DMS153 treated with DMSO at 0.1 percent for 48 hours (cell line): ENCODE measurements at regions not wholly inside any gene's neighbourhood (a gene's known extent, or its start where the extent isn't known, plus 50 kb on each side); places are given as distances from the start of the nearest gene placed in this dataset.
"Not testable (repeated sequence)": the region's sequence is repeated elsewhere in the genome, so short reads cannot be mapped to it uniquely, and the experiment has no call there.

ENCODE experiments used
- DNase-seq: peaks from one replicate; lab custom pipeline; 2025; ENCODE audit not compliant: unreplicated experiment; lab: John Stamatoyannopoulos, UW

DNA sequence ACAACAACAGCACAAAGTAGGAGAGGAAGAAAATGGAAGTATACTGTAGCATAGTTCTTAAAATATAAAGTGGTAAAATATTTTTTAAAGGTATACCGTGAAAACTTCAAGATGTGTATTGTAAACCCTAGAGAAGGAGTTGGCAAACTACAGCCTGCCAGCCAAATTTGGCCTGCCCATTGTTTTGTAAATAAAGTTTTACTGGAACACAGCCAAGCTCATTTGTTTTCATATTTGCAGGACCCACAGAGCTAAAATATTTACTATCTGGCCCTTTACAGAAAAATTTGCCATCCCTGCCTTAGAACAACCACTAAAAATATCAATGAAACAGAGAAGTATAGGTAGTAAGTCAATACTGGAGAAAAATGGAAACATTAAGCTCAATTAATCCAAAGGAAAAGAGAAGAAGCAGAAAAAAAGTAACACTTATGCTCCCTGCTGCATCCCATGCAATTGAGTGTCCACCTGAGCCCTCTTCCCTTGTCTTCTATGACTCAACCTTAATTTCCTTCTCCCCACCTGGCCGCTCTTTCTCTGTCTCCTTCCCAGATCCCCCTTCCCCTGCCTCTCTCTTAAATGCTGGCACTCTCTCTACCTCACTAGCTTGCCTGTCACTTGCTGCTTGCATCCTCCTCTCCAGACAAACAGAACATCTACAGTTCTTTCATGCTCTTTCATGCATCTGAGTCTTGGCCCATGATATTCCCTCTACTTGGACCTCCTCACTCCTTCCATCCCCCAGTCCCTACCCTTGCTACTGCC is 50.6 kb upstream of the FER start:
- DNase-seq, result no peak

DNA sequence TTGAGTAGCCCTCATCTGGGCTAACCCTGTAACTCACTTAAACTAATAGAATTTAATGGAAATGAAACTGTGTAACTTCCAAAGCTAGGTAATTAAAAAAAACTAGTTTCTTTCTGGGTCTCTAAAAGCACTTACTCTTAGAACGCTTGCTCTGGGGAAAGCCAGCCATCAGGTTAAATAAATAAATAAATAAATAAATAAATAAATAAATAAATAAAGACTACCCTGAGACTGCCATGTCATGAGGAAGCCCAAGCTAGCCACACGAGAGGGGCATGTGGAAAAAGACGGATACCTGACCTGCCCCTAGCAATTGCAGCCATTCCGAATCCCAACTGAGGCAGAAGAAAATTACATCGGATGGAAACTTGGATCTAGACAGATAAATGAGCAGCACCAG is 51.3 kb upstream of the FER start:
- DNase-seq, result no peak

DNA sequence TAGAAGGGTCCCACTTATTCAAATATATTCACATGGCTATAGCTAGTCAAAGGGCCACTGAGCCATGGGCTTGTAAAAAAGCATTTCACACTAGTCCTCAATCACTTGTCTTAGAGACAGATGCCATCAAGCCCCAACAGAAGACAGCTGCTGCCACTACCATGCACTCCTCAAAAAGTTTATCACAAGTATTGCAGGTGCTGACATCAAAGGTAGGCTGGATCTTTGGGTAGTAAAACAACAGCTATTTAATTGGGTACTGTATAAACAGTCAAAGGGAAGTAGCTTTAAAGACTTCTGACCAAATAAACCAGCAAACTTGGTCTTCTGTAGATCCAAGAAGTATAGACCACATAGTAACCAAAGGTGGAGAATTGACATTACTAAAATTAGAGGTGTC is 59.2 kb upstream of the FER start:
- DNase-seq, result no peak

GRCh38 chr5:108687595-108688200 is 60.0 kb upstream of the FER start:
- no peak for DNase-seq

DNA sequence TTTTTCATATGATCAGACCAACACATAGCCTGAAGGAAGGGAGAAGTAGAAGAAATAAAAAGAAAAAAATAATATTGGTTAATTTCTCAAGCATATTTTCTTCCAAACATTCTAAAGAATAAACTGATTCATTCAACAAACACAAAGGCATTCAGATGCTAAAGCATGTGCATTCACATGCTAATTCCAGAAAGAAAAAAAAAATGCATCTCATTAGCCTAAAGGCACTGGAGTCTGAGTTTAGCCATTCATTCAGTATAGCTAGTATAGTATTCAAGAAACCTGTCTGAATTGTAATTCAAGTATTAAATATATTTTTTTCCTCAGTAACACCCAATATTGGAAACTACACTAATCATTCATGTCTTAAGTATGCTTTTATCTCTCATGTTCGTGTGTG is 61.0 kb upstream of the FER start:
- DNase-seq, result no peak

- DNase-seq, result not testable (repeated sequence)
Measured at GRCh38 chr5:108685448-108686216, 62.1 kb upstream of the FER start.

- DNase-seq, result peak; percentile 29
Measured at GRCh38 chr5:108681079-108681921, 66.4 kb upstream of the FER start.

DNA sequence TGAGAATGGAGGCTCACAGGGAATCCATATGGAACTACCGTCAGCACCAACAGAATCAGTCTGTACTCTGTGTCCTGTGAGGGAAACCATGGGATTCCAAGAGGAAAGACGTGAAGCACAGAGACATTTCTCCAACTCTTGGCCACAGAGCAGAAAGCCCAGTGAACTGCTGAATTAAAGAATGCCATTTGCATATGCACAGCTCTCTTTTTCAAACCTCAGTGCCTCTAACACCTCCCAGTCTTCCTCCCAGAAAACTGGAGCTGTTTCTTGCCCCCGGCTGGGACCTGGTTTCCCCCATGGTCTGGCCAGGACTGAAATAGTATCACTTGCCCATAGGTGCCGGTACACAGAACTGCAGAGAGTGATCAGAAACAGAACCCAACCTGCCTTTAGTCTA is 69.6 kb upstream of the FER start:
- no peak for DNase-seq

DNA sequence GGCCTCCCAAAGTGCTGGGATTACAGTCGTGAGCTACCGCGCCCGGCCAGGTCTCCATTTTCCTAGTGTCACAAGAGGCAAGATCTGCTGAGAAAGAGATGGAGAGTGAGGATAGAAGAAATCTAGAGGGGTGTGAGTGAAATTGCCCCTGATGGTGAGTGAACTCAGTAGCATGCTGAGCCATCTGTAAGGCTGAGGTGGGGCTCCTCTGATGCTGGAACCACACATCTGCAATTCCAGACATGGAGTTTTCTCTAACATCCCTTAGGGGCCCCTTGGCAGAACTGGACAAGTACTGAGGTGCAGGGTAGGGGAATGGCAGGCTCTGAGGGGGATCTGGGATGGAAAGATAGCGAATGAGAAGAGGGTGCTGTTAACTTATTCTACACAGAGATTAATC is 72.0 kb upstream of the FER start:
- no peak for DNase-seq

- DNase-seq, result no peak
Measured at GRCh38 chr5:108672639-108673038, 75.1 kb upstream of the FER start.

- DNase-seq, result no peak
Measured at GRCh38 chr5:108670591-108671289, 77.0 kb upstream of the FER start.

DNA sequence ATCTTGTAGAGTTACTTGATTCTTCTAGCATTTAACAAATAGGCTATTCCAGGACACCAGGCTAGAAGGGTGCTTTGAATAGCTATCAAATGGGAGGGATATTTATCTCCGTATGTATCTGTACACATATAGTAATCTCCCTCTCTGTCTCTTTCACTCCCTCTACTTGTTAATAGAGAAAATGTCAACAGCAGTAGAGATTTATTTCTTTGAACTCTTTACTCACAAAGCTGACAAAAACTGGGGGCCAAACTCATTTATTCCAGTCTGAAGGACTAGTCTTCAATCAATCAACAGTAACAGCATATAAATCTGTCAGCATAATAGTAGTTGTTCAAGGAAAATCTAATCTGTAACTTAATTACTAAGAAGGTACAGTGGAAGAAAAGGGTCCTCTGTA is 78.2 kb upstream of the FER start:
- no peak for DNase-seq

DNA sequence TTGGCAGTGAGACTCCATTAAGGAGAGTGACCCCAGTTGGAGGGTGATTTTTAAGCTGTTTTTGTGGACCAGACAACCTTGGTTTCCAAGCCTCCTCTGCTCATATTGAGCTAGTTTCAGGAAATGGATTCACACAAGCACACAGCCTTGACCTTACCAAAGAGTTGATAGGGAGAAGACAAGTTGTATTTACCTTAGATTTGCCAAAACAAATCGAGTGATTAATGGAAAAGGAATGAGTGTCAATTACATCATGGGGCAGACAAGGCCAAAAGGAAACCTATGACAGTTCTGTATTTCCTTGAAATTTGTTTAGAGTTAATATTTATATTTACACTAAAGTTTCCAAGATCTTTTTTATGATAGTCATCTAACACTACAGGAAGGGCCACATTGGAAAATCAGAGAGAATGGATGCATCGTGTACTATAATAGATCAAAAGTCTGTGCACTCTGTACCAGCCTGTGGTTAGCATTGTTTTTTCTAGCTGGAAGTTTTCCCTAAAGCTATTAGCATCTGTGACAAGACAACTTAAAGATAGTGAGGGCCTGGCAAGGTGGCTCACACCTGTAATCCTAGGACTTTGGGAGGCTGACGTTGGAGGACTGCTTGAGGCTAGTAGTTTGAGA is 86.0 kb upstream of the FER start:
- DNase-seq, result no peak

DNA sequence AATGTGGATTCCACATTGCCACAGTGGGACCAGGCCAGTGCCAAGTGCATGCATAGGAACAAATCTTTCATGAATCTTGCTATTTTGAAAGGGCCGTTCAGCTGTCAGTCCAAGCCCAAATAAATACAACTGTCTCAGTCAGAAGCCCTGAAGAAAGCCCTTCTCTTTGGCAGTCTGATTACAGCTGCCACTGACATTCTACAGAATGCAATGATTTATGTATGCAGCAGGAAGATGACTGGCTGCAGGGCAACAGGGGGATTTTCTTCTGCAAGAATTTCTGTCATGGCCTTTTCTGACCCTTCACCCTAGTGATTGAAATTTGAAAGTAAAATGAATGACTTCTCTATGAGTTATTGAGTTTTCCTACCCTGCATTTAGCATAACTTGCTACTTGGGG is 86.7 kb upstream of the FER start:
- no peak for DNase-seq

DNA sequence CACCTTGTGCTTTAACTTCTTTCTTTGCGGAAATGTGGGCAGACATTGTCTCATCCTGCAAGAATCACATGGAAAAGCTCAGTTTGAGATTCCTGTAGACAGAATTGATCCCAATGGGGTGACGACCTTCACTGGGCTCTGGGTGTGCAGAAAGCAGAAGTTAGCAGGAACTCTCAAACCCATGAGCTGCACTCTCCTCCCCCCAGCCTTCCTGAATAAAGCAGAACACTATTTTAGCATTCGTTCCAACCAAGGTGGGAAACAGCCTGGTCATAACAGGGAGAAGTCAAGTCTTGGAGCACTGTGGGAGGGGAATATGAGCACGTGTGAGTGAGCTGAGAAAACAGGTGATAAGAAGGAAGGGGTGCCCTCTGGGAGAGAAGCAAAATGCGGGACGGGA is 87.4 kb upstream of the FER start:
- DNase-seq, result no peak

DNA sequence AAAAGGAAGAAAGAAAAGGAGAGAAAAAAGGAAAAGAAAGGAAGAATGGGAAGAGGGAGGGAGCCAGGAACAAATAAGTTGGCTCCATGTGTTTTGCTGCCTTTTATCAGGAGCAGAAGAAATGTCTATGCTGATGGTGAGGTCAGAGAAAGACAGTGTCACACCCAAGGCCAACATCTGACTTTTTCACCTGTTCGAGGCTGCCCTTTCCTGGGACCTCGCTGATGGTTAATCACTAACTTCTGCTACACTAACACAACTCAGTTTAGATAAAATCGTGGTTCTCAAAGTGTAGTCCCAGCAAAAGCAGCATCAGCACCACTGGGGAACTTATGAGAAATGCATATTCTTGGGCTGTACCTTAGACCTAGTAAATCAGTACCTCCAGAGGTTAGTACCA is 88.2 kb upstream of the FER start:
- DNase-seq, result no peak

DNA sequence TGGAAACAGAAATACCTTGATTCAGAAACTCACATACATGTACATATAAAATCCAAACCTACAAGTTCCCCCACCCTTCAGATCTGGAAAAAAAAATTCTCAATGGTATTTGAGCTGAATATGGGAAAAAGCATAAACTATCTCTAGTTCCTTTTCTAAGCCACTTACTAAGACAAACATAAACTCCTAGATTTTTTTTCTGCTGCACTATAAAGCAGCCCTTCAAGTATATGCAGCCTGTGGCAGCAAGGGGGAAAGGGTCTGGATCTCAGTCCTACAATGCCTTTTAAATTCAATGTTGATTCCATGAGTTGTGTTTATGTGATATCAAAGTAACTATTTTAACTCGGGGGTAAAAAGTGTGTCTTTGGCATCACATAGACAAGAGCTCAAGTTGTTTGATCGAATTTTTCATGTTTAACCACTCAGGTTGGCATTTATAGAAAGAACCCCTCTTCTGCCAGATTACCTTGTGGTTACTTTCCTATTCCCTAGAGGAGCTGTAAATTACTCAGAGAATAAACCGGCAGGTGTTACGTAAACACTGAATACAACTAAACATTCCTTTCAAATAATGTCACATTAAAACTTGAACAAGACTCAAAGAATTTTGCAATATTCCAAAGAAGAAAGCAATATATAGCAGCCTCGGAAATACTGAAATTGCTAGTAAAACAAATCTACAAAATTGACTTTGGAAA is 91.8 kb upstream of the FER start:
- no peak for DNase-seq

DNA sequence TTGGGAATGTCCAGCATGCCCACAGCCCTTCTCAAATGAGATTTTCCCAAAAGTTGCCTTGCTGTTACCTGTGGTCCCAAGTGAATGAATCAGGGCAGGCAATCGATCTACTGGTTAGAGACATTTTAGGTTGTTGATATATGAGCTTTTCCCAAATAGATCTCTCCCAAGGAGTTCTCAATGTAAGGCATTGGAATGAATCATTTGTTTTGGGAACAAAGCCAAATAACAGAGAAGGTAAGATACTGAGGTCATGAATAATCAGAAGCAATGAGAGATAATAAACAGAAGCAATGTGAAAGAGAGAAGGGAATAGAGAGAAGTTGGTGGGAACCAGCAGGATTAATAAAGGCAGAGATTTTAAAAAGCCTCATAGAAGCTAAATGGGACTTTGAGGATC is 93.6 kb upstream of the FER start:
- DNase-seq, result no peak

GRCh38 chr5:108653201-108653600 is 94.5 kb upstream of the FER start:
- DNase-seq, result no peak

DNA sequence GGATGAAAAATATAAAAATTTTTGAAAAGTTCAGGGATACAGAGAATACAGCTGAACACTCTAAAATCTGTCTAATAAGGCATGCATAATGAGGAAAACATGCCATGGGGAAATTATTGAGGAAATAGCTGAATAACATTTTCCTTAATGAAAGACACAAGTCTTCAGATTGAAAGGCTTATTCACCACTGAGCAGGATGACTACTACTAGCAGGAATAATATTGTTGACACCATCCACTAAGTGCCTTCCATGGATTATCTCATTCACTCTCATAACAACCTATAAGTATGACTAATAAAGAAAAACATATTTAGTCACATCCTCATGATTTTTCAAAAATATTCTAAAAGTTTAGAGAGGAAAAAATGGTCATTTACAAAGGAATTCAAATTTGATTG is 96.7 kb upstream of the FER start:
- no peak for DNase-seq
